T-helper 17 cell (primary cell): ENCODE measurements at regions not wholly inside any gene's neighbourhood (a gene's known extent, or its start where the extent isn't known, plus 50 kb on each side); places are given as distances from the start of the nearest gene placed in this dataset.

Experiments
- ATAC-seq: fragments of 150-1000 bp; cut with Tn5 transposase; 2 replicates; pipeline ENCODE4 v1.10.0; 2021; ENCODE audit warnings: mild to moderate bottlenecking, moderate library complexity
- DNase-seq, 3 donors: peaks; one replicate each; pipeline versions ENCODE4 v3.0.0 to v3.0.0-alpha.2; 2020 to 2021
- H3K9me3 ChIP-seq: one replicate; pipeline ENCODE4 v1.7.0; 2013; ENCODE audit warnings: low read length, mild to moderate bottlenecking; ENCODE audit not compliant: control insufficient read depth, poor library complexity, severe bottlenecking
- H3K27ac Mint-ChIP-seq: one replicate; pipeline ENCODE4 v1.8.0; 2022; ENCODE audit warnings: mild to moderate bottlenecking, moderate library complexity, mixed read lengths
- H3K27me3 Mint-ChIP-seq: one replicate; pipeline ENCODE4 v1.8.0; 2022; ENCODE audit warnings: mixed read lengths
- H3K36me3 Mint-ChIP-seq: one replicate; pipeline ENCODE4 v1.8.0; 2022; ENCODE audit warnings: low read depth, mixed read lengths
- H3K4me1 Mint-ChIP-seq: one replicate; pipeline ENCODE4 v1.8.0; 2022; ENCODE audit warnings: mild to moderate bottlenecking, mixed read lengths
- H3K4me3 Mint-ChIP-seq: one replicate; pipeline ENCODE4 v1.8.0; 2022; ENCODE audit warnings: mild to moderate bottlenecking, moderate library complexity, mixed read lengths

DNA sequence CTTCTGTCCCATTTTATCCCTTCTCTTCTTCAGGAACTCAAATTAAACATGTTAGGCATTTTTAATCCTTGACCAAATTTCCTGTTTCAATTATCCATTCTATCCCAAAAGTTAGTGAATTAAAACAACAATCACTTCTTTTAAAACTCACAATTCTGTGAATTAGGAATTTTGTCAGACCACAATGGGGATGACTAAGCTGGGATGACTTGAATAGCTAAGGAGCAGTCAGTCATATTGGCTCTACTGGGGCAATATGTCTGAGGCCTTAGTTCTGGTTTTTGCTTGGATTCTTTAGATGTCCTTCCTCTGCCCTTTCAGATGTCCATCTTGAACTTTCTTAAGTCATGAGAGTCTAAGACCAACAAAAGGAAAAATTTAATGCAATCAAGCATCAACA is 178.2 kb upstream of the TGFBR2 start:
- no peaks in the 10 kb centered on the region for H3K9me3 ChIP-seq
- no peak overlapping the region for H3K4me3 Mint-ChIP-seq
- H3K27ac Mint-ChIP-seq, result no peak overlapping the region
- no peaks in the 10 kb centered on the region for H3K4me1 Mint-ChIP-seq
- H3K36me3 Mint-ChIP-seq, result no peaks in the 10 kb centered on the region
- DNase-seq (no peak), ATAC-seq (no peak)
- H3K27me3 Mint-ChIP-seq, result peaks cover 9% of the 10 kb centered on the region

DNA sequence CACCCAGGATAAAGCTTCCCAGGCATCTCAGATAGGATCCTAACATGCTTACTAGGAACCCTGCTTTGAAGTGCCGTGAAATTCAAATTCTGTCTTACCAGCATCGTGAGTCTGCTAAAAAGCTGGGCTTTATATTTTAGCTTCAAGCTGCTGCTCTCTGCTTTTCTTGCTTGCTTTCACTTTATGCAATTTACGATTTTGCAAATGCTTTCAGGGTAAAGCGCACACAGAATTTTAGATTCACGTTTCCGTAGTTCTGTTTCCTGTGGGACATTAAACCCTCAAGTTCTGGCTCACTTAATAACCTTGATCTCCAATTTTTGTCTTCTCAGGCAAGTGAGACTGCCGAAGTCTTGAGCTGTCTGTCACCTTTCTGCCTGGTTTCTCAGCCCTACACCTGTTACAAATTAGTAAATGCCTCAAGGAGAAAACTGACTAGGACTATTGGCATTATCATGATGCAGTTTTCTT is 170.5 kb upstream of the TGFBR2 start:
- DNase-seq, result no peak
- H3K36me3 Mint-ChIP-seq, result no peaks in the 10 kb centered on the region
- no peaks in the 10 kb centered on the region for H3K9me3 ChIP-seq
- peak overlapping the region; percentile 39 for H3K27ac Mint-ChIP-seq
- peaks cover 14% of the 10 kb centered on the region for H3K4me1 Mint-ChIP-seq
- H3K27me3 Mint-ChIP-seq, result no peaks in the 10 kb centered on the region
- H3K4me3 Mint-ChIP-seq, result peak overlapping the region; percentile 76
- no peak for ATAC-seq

DNA sequence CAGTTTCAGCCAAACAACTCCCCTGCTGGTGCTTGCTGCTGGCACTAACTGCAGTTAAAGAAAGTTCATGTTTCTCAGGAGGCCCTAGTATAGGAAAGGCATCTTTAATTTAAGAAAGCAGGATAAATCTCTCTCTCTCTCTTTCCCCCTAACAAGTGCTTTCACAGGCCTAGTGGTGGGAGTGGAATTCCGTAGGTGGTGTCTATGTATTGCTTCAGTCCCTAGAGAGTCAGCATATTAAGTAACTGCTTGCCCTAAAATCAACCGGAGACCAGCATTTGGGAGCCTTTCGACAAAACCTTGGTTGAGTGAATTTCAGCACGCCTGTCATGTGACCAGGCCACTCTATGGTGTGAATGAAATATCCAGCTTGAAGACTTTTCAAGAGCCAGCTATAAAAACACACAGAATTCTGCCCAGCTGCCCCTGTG is 169.2 kb upstream of the TGFBR2 start:
- no peak for ATAC-seq
- H3K36me3 Mint-ChIP-seq, result no peaks in the 10 kb centered on the region
- no peaks in the 10 kb centered on the region for H3K9me3 ChIP-seq
- no peak overlapping the region for H3K27ac Mint-ChIP-seq
- no peaks in the 10 kb centered on the region for H3K27me3 Mint-ChIP-seq
- H3K4me1 Mint-ChIP-seq, result peaks cover 14% of the 10 kb centered on the region
- DNase-seq, result no peak
- no peak overlapping the region for H3K4me3 Mint-ChIP-seq

DNA sequence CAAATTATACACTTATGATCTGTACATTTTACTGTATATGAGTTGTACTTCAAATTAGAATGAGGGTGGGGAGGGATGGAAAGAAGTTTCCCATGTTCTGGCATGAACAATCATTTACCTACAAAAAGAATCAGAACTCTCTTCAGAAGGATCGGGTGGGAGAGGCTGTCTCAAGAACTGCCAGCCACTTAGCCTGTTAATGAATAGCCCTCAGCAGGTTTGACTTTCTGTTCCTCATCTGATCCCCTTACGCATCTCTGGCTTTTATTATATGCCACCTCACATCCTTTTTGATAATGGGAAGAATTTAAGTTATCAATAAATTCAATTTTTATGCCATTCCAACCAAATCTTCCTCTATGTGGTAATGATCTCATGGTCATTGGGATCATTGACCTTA is 168.3 kb upstream of the TGFBR2 start:
- no peak overlapping the region for H3K27ac Mint-ChIP-seq
- no peaks in the 10 kb centered on the region for H3K27me3 Mint-ChIP-seq
- DNase-seq (no peak), ATAC-seq (no peak)
- H3K36me3 Mint-ChIP-seq, result no peaks in the 10 kb centered on the region
- peaks cover 17% of the 10 kb centered on the region for H3K4me1 Mint-ChIP-seq
- H3K9me3 ChIP-seq, result no peaks in the 10 kb centered on the region
- no peak overlapping the region for H3K4me3 Mint-ChIP-seq

DNA sequence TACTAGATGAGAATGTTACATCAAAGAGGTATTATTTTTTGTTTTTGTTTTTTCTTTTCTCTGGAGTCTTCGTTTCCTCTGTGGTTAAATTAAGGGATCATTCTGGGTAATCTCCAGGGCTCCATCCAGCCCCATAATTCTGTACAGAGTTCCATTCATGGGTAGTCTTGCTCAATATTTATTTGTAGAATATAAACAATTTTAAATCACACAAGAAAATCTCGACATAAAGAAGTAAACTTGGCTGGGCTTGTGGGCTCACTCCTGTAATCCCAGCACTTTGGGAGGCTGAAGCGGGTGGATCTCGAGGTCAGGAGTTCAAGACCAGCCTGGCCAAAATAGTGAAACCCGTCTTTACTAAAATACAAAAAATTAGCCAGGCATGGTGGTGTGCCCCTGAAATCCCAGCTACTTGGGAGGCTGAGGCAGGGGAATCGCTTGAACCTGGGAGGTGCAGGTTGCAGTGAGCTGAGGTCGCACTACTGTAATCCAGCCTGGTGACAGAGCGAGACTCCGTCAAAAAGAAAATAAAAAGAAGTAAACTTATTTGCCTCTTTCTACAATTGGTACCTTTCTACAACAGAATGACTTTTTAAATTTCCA is 166.8 kb upstream of the TGFBR2 start:
- no peaks in the 10 kb centered on the region for H3K36me3 Mint-ChIP-seq
- H3K4me1 Mint-ChIP-seq, result peaks cover 17% of the 10 kb centered on the region
- ATAC-seq (no peak), DNase-seq (no peak)
- H3K27ac Mint-ChIP-seq, result peak overlapping the region; percentile 4
- no peaks in the 10 kb centered on the region for H3K27me3 Mint-ChIP-seq
- no peak overlapping the region for H3K4me3 Mint-ChIP-seq
- no peaks in the 10 kb centered on the region for H3K9me3 ChIP-seq

DNA sequence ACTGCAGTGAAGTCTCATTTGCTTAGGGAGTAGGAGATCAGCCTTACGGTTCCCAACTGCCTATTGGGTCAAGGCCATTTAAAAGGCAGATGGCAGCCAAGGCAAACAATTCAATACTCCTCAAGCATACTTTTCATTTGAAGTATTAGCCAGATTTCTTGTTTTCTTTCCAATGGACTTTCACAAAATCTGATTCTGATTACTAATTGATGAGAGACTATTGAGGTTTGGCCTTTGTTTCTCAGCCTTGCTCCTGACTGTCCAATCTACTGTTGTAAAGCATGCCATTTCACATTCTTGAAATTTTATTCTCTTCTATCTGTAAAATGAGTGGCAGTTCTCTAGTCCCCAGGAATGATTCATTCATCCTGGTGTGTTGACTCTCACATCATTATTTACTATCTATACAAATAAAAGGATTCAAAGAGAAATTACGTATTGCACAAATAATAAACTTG is 166.2 kb upstream of the TGFBR2 start:
- Mint-ChIP-seq H3K36me3 (no peaks in the 10 kb centered on the region), H3K27me3 (no peaks in the 10 kb centered on the region), H3K4me3 (no peak overlapping the region), H3K4me1 (peaks cover 13% of the 10 kb centered on the region), H3K27ac (no peak overlapping the region)
- no peak for DNase-seq
- no peaks in the 10 kb centered on the region for H3K9me3 ChIP-seq
- ATAC-seq, result no peak

DNA sequence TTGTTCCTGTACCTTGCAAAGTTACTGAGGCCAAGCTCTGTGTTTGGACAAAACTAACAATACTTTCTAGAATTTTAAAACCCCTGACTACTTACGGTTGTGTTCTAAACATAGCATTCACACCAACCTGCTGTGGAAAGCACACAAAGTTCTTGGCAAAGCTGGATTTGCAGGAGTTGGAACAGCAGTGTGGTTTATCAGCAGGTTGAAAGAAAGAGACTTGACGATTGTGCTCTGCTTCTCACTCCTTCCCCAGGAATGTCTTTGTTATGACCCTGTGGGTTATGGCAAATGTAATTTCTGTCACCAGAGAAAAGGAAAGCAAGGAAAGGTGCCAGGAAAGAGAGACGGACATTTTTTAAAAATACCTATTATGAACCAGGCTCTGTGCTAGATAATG is 165.5 kb upstream of the TGFBR2 start:
- DNase-seq, result no peak
- Mint-ChIP-seq H3K36me3 (no peaks in the 10 kb centered on the region), H3K4me1 (peaks cover 9% of the 10 kb centered on the region), H3K27ac (no peak overlapping the region), H3K4me3 (no peak overlapping the region), H3K27me3 (no peaks in the 10 kb centered on the region)
- H3K9me3 ChIP-seq, result no peaks in the 10 kb centered on the region
- no peak for ATAC-seq

DNA sequence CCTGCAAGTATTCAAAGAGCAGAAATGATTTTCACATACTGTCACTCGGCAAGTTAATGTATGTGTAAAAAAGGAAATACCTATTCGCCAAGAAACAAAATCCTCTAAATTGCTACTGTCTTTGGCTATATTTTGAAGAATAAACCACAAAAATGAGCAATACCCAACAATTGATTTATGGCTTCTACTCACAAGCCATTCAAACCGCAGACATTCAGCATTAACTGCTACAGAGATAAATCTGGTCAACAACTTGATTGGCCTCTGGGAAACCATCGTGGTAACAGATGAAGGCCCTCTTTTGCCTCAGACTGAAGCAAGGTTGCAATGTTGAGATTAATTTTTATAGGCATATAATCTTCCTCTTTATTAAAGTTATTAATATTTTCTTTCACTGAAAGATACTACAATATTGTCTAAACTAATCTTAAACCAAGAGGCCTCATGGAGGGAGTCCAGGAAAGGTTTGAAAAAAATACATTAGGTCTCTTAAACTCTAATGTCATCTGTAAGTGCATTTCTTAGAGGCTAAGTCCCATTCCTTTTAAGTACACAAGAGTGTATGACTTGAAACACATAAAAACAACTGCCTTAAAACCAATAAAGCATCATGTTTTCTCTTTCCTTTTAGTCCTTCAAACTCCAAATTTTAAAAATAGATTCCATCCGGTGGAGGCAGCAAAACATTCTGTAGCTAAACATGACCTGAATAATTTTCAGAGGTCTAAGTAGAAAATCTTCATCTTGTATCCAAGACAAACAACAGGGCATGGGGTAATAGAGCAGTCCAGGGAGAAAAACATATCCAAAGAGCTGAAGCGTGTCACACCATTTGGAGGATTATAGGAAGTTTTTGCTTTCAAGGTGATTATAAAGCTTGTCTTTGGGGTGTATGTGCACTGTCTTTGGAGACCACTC is 162.4 kb upstream of the TGFBR2 start:
- no peak for DNase-seq
- H3K27ac Mint-ChIP-seq, result no peak overlapping the region
- no peak for ATAC-seq
- H3K9me3 ChIP-seq, result no peaks in the 10 kb centered on the region
- peaks cover 4% of the 10 kb centered on the region for H3K4me1 Mint-ChIP-seq
- H3K36me3 Mint-ChIP-seq, result no peaks in the 10 kb centered on the region
- no peak overlapping the region for H3K4me3 Mint-ChIP-seq
- no peaks in the 10 kb centered on the region for H3K27me3 Mint-ChIP-seq

DNA sequence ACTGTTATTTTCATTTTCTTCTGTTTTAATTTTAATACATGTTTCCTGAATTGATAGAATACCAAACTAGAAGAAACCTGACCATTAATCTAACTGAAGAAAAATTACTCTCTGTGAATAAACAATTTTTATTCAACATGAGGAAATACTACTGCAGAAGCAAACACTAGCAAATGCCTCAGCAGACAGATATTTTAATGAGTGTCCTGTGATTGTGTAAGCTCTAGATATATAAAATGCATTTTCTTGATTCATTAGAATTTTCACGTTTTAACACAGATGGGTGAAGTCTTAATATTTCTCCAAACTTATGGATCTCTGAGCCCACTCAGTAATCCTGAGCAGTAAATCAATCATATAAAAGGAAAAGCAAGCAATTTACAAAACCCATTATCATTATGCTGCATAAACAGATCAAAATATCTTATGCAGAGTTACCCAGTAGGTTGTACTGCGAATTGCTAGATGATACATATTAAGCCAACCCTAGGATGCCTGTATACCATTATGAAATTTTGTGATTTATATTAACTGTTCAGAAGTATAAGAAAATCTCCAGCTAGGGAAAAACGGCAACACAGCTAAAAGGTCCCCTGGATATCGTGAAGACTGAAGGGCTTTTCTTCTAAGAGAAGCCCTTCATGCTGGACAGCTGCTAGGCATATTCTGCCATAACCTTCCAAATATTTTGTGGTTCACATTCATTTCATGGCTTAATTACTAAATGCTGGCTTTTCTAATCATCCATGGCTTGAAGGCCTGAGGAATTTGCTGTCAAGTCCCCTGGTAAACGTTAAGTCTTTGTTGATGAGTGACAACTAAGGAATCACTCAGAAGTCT is 157.7 kb upstream of the TGFBR2 start:
- no peaks in the 10 kb centered on the region for H3K9me3 ChIP-seq
- Mint-ChIP-seq H3K4me1 (no peaks in the 10 kb centered on the region), H3K27ac (no peak overlapping the region), H3K4me3 (no peak overlapping the region), H3K36me3 (no peaks in the 10 kb centered on the region), H3K27me3 (no peaks in the 10 kb centered on the region)
- DNase-seq (no peak), ATAC-seq (no peak)

DNA sequence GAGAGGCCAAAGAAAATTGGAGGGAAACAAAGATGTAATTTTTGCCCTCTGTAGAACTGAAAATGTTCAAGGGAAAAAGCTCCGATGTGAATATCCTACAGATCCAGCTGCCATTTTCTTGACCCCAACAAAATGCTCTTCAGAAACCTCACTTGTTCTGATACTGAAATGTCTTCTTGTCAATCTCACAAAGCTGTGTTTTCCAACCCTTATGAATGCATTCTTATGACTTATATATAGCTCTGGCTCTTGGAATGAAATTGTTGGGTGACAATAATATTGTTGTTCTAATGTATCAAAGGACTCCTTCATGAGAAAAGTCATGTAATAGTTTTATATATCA is 157.1 kb upstream of the TGFBR2 start:
- no peaks in the 10 kb centered on the region for H3K9me3 ChIP-seq
- H3K4me1 Mint-ChIP-seq, result no peaks in the 10 kb centered on the region
- ATAC-seq (no peak), DNase-seq (no peak)
- no peak overlapping the region for H3K4me3 Mint-ChIP-seq
- no peaks in the 10 kb centered on the region for H3K27me3 Mint-ChIP-seq
- H3K36me3 Mint-ChIP-seq, result no peaks in the 10 kb centered on the region
- no peak overlapping the region for H3K27ac Mint-ChIP-seq

DNA sequence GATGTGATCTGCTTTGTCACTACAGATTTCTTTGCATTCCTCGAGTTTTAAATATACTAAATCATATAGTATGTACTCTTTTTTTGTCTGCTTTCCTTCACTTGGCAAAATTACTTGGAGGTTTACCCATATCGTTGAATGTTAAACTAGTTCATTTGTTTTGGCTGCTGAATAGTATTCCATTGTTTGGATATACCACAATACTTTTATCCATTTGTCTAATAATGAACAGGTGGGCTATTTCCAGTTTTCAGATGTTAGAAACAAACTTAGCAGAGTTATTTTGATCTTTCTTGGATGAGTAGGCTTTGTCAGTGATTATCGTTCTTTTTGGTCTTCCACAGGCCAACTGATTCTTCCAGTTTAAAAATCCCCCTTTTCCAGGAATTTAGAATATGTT is 154.0 kb upstream of the TGFBR2 start:
- no peak for DNase-seq

DNA sequence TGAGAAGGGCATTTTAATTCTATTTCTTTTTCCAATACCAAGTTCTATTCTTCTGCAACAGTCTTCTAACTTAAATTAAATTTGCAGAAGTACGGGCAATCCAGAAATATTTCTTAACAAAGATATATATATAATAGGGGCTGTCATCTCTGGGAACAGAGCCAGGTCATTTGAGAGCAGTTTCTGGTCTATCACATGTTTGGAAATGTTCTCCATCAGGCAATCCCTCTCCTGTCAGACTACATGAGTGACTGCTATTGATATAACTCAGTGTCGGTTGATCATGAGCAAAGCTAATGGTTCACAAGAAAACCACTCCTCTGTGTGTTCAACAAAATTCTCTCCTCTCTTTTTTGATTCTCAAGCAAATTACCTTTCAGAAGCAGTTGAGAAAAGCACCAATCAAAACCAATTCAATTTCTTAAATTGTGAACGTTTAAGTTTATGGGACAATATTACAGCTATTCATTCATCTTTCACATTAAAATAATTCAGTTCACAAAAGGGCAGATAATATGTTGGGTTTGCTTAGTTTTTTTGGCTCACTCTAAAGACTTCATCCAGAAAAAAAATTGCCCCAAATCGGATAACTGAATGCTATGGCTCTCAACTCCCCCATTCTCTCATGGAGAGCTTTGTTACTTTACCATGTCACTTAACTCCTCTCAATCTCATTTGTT is 152.9 kb upstream of the TGFBR2 start:
- Mint-ChIP-seq H3K27ac (no peak overlapping the region), H3K4me1 (no peaks in the 10 kb centered on the region), H3K27me3 (no peaks in the 10 kb centered on the region), H3K36me3 (no peaks in the 10 kb centered on the region), H3K4me3 (no peak overlapping the region)
- no peak for ATAC-seq
- DNase-seq, result no peak
- H3K9me3 ChIP-seq, result no peaks in the 10 kb centered on the region

More for the DNA sequence above, 154.0 kb upstream of the TGFBR2 start:
- Mint-ChIP-seq H3K36me3 (no peaks in the 10 kb centered on the region), H3K27me3 (no peaks in the 10 kb centered on the region), H3K27ac (no peak overlapping the region), H3K4me1 (no peaks in the 10 kb centered on the region), H3K4me3 (no peak overlapping the region)
- H3K9me3 ChIP-seq, result no peaks in the 10 kb centered on the region
- ATAC-seq, result no peak

DNA sequence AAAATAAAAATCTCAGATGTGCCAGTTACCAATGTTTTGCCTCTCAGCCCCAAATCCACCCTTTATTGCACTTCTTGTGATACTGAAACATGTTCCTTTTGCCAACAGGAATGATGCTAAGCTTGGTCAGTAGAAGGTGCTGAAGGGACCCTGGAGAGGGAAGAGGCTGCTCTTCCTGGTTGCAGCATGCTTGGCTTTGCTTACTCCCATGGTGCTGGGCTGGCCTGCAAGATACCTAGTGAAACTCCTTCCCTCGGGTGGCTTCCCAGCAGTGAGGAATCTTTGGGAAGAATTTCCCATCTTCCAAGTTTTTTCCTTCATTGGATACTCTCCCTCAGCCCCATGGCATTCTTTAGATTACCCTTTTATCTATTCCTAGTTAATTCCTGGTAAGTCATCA is 151.8 kb upstream of the TGFBR2 start:
- H3K36me3 Mint-ChIP-seq, result no peaks in the 10 kb centered on the region

More for the DNA sequence above, 151.8 kb upstream of the TGFBR2 start:
- no peak for ATAC-seq
- H3K27me3 Mint-ChIP-seq, result no peaks in the 10 kb centered on the region
- H3K9me3 ChIP-seq, result no peaks in the 10 kb centered on the region
- H3K27ac Mint-ChIP-seq, result no peak overlapping the region
- H3K4me3 Mint-ChIP-seq, result no peak overlapping the region
- no peaks in the 10 kb centered on the region for H3K4me1 Mint-ChIP-seq
- no peak for DNase-seq
